B cell (primary cell): ENCODE measurements at regions not wholly inside any gene's neighbourhood (a gene's known extent, or its start where the extent isn't known, plus 50 kb on each side); places are given as distances from the start of the nearest gene placed in this dataset.

Source experiments
- ATAC-seq: fragments of 200-7000 bp; cut with Tn5 transposase; one replicate; pipeline ENCODE4 v1.10.0; 2021; ENCODE audit warnings: low read depth, mild to moderate bottlenecking, moderate number of reproducible peaks, moderate library complexity
- CTCF ChIA-PET: fragments of 350-600 bp; sonication (Branson Sonifier 250); formaldehyde crosslinking; loops from one replicate; lab custom pipeline; 2021; ENCODE audit warnings: antibody characterized with exemption, inconsistent platforms; lab: Charles Lee
- POLR2A ChIA-PET: fragments of 350-600 bp; sonication (Branson Sonifier 250); formaldehyde crosslinking; loops from one replicate; lab custom pipeline; 2021; ENCODE audit warnings: antibody characterized with exemption; lab: Charles Lee
- DNase-seq: peaks from one replicate; pipeline ENCODE4 v3.0.0; 2013
- H2AFZ ChIP-seq: 2 replicates; pipeline ENCODE4 v1.6.1; 2012; ENCODE audit warnings: mild to moderate bottlenecking, low read depth, low read length; ENCODE audit not compliant: insufficient read depth, poor library complexity, severe bottlenecking
- H3K27ac ChIP-seq, 2 donors: 1 replicate in 1 of 2; 2 replicates in 1 of 2; pipeline ENCODE4 v1.5.1; 2012 to 2013; ENCODE audit warnings: low read length in 2 of 2, mild to moderate bottlenecking in 2 of 2, moderate library complexity in 1 of 2
- H3K27me3 ChIP-seq, 4 experiments: fragments of 200-600 bp in 1 of 4; sonication (generic) in 1 of 4; replicated peaks in 1 of 4; 1 replicate in 2 of 4; 2 replicates in 2 of 4; pipeline versions ENCODE4 v1.6.1 to v1.7.0; 2013 to 2016; ENCODE audit warnings: low read length in 3 of 4, mild to moderate bottlenecking in 2 of 4, mixed read lengths in 1 of 4, moderate library complexity in 1 of 4; ENCODE audit not compliant: insufficient read depth in 4 of 4, control insufficient read depth in 3 of 4; ENCODE audit errors: control extremely low read depth in 1 of 4
- H3K36me3 ChIP-seq, 2 experiments: replicated peaks in 1 of 2; 1 replicate in 1 of 2; 2 replicates in 1 of 2; pipeline versions ENCODE4 v1.6.1 to v1.7.1; 2013; ENCODE audit warnings: low read length in 1 of 2; ENCODE audit not compliant: insufficient read depth in 2 of 2, control insufficient read depth in 1 of 2; ENCODE audit errors: control extremely low read depth in 1 of 2, extremely low read depth in 1 of 2
- H3K4me1 ChIP-seq, 2 donors: fragments of 200-600 bp in 1 of 2; sonication (generic) in 1 of 2; 1 replicate in 1 of 2; 2 replicates in 1 of 2; pipeline versions ENCODE4 v1.5.1 to v1.6.1; 2013 to 2017; ENCODE audit warnings: low read length in 2 of 2; ENCODE audit not compliant: control insufficient read depth in 2 of 2, insufficient read depth in 2 of 2
- H3K4me2 ChIP-seq: replicated peaks from 2 replicates; pipeline ENCODE3; 2012; ENCODE audit warnings: mild to moderate bottlenecking, low read depth, low read length; ENCODE audit not compliant: poor library complexity, severe bottlenecking
- H3K4me3 ChIP-seq, 5 experiments: fragments of 200-600 bp in 1 of 5; sonication (generic) in 1 of 5; 1 replicate in 3 of 5; 2 replicates in 2 of 5; pipeline versions ENCODE4 v1.5.1 to v1.7.0; 2011 to 2016; ENCODE audit warnings: low read length in 4 of 5, mild to moderate bottlenecking in 4 of 5, low read depth in 2 of 5, control low read depth in 1 of 5, moderate library complexity in 1 of 5; ENCODE audit not compliant: insufficient read depth in 1 of 5; ENCODE audit errors: control extremely low read depth in 1 of 5, extremely low read depth in 1 of 5
- H3K79me2 ChIP-seq: fragments of 200-600 bp; sonication (generic); one replicate; pipeline ENCODE4 v1.6.0; 2016; ENCODE audit warnings: low read length; ENCODE audit not compliant: control insufficient read depth, insufficient read depth
- H3K9ac ChIP-seq: fragments of 200-600 bp; sonication (generic); 2 replicates; pipeline ENCODE4 v1.6.1; 2017; ENCODE audit warnings: mild to moderate bottlenecking, low read length, moderate library complexity
- H3K9me3 ChIP-seq, 3 donors: one replicate each; pipeline versions ENCODE4 v1.6.1 to v1.7.1; 2013; ENCODE audit warnings: low read length in 2 of 3; ENCODE audit not compliant: control insufficient read depth in 2 of 3, insufficient read depth in 1 of 3; ENCODE audit errors: control extremely low read depth in 1 of 3
- H4K20me1 ChIP-seq: 2 replicates; pipeline ENCODE4 v1.6.0; 2012; ENCODE audit warnings: mild to moderate bottlenecking, low read length; ENCODE audit not compliant: insufficient read depth, control insufficient read depth, poor library complexity, severe bottlenecking
- H3K27ac Mint-ChIP-seq: one replicate; pipeline ENCODE4 v1.8.0; 2021; ENCODE audit warnings: mixed read lengths
- H3K27me3 Mint-ChIP-seq: one replicate; pipeline ENCODE4 v1.8.0; 2021; ENCODE audit warnings: mixed read lengths
- H3K4me1 Mint-ChIP-seq: one replicate; pipeline ENCODE4 v1.8.0; 2021; ENCODE audit warnings: mixed read lengths
- H3K4me3 Mint-ChIP-seq: one replicate; pipeline ENCODE4 v1.8.0; 2021; ENCODE audit warnings: mixed read lengths
- H3K9me3 Mint-ChIP-seq: one replicate; pipeline ENCODE4 v1.8.0; 2022; ENCODE audit warnings: mixed read lengths; ENCODE audit not compliant: insufficient read depth
- EZH2 ChIP-seq: IDR thresholded peaks from 2 replicates; pipeline ENCODE4 v1.6.1; 2012; ENCODE audit warnings: borderline replicate concordance, low read depth, mild to moderate bottlenecking, moderate library complexity, low read length; ENCODE audit not compliant: insufficient read depth, poor library complexity, severe bottlenecking
- WGBS: methylation state at CpG from one replicate; pipeline ENCODE4 v1.1.5; 2013; ENCODE audit warnings: missing lambda C conversion rate; ENCODE audit not compliant: insufficient coverage; 5-methylcytosine and 5-hydroxymethylcytosine counted together
- intact Hi-C: fragments of 100-400 bp; cut with micrococcal nuclease; formaldehyde crosslinking; loops from one replicate; pipeline ENCODE4 v1.10.0; 2022
- TF ChIP-seq, protein P1 (sequence below): fragments of 200-600 bp; IDR thresholded peaks from one replicate; pipeline ENCODE4 v1.8.0; 2022; ENCODE audit warnings: antibody characterized with exemption, mild to moderate bottlenecking

GRCh38 chr17:55959756-55960155, 193.5 kb upstream of the ANKFN1 start:
- no peak overlapping the region for H3K9ac ChIP-seq
- no peaks in the 10 kb centered on the region for H4K20me1 ChIP-seq
- no peaks in the 10 kb centered on the region for H3K36me3 ChIP-seq
- intact Hi-C loops, result no loop called here
- no peak overlapping the region for H3K27ac ChIP-seq
- H3K4me1 ChIP-seq, result no peaks in the 10 kb centered on the region
- 26% methylated on average over 4 of the region's 5 CpGs for WGBS
- Mint-ChIP-seq H3K27me3 (no peaks in the 10 kb centered on the region), H3K4me1 (no peaks in the 10 kb centered on the region), H3K27ac (no peak overlapping the region), H3K4me3 (no peak overlapping the region), H3K9me3 (no peaks in the 10 kb centered on the region)
- CTCF ChIA-PET, result no interaction called here
- TF ChIP-seq, protein P1, sequence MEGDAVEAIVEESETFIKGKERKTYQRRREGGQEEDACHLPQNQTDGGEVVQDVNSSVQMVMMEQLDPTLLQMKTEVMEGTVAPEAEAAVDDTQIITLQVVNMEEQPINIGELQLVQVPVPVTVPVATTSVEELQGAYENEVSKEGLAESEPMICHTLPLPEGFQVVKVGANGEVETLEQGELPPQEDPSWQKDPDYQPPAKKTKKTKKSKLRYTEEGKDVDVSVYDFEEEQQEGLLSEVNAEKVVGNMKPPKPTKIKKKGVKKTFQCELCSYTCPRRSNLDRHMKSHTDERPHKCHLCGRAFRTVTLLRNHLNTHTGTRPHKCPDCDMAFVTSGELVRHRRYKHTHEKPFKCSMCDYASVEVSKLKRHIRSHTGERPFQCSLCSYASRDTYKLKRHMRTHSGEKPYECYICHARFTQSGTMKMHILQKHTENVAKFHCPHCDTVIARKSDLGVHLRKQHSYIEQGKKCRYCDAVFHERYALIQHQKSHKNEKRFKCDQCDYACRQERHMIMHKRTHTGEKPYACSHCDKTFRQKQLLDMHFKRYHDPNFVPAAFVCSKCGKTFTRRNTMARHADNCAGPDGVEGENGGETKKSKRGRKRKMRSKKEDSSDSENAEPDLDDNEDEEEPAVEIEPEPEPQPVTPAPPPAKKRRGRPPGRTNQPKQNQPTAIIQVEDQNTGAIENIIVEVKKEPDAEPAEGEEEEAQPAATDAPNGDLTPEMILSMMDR, result no peak
- H3K27me3 ChIP-seq, result no peaks in the 10 kb centered on the region
- no peak for DNase-seq
- no peaks in the 10 kb centered on the region for H3K9me3 ChIP-seq
- POLR2A ChIA-PET, result no interaction called here
- H3K4me3 ChIP-seq, result no peak overlapping the region
- no peaks in the 10 kb centered on the region for H3K79me2 ChIP-seq
- H3K4me2 ChIP-seq, result no peak overlapping the region
- no peak for ATAC-seq
- H2AFZ ChIP-seq, result no peak overlapping the region

DNA sequence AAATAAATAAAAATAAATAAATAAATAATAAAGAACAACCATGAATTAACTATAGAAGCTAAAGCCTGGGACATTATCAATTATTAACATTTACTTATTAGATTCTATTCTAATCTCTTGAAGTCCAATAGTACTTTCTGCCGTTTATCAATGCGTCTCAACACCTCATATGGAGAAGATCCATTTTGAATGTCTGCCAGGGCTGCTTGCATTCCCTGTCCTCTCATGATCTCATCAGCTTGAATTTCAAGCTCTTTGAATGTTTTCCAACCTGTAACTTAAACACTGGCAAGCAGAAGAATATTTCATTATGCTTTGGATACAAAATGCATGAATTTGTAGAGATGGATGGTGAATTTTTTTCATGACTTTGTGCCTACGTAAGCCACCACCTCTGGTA, 191.9 kb upstream of the ANKFN1 start:
- Mint-ChIP-seq H3K27ac (no peak overlapping the region), H3K9me3 (peaks cover 3% of the 10 kb centered on the region), H3K4me3 (no peak overlapping the region), H3K27me3 (no peaks in the 10 kb centered on the region), H3K4me1 (no peaks in the 10 kb centered on the region)
- H3K27me3 ChIP-seq, result no peaks in the 10 kb centered on the region
- H3K9me3 ChIP-seq, result no peaks in the 10 kb centered on the region
- WGBS, result 92% methylated on average over 2 of the region's 3 CpGs
- ChIA-PET CTCF (no interaction called here), POLR2A (no interaction called here)
- H3K36me3 ChIP-seq, result no peaks in the 10 kb centered on the region
- H3K4me3 ChIP-seq, result no peak overlapping the region
- no peak overlapping the region for H3K9ac ChIP-seq
- no peak overlapping the region for H2AFZ ChIP-seq
- TF ChIP-seq EZH2, result no peak
- TF ChIP-seq, protein P1, result no peak
- H3K27ac ChIP-seq, result no peak overlapping the region
- no peaks in the 10 kb centered on the region for H3K79me2 ChIP-seq
- DNase-seq (no peak), ATAC-seq (no peak)
- intact Hi-C loops, result no loop called here
- no peaks in the 10 kb centered on the region for H4K20me1 ChIP-seq
- no peak overlapping the region for H3K4me2 ChIP-seq
- no peaks in the 10 kb centered on the region for H3K4me1 ChIP-seq
